ENCODE measurements at regions not wholly inside any gene's neighbourhood (a gene's known extent, or its start where the extent isn't known, plus 50 kb on each side); places are given as distances from the start of the nearest gene placed in this dataset.
"Not testable (repeated sequence)": the region's sequence is repeated elsewhere in the genome, so short reads cannot be mapped to it uniquely, and the experiment has no call there.

DNA sequence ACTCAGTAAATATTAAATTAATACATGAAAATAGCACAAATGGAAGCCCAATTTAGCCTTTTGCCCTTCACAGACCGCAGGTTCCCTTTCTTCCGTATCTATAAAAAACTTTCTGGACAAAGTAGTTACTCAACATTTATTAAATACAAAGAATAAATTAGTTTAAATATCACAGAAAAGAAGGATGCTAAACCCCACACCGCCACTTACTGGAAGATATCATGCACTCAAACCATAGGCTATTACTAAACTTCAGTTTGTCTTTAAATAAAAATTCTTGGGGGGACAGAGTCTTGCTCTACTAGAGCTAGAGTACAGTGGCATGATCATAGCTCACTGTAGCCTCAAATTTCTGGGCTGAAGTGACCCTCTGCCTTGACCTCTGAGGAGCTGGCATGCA, 120.7 kb upstream of the FHL2 start:
- intact Hi-C loops (cut with DNase I): loop anchor here (5.0 kb wide), 1 partner anchor 152 kb away; no protein-coding TSS in a partner anchor
- no peak for DNase-seq

DNA sequence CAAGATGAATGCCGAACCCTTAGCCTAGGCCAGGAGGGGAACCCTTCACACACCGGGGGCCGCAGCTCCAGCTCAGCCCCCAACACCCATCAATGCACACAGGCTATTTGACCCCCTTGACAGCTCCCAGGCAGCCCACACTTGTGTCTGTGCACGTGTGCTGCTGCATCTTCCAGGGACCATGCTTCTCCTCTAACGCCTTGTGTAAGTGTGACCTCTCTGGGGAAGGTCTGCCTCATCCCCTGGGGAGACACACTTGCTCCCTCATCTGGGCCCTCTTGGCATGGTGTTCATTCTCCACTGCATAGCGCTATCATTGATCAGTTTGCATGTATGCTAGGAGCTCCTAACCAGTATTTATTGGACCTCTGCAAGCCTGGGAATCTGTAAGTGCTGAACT, 120.0 kb upstream of the FHL2 start:
- no peak for DNase-seq
- intact Hi-C loops (cut with DNase I): loop anchor here (5.0 kb wide), 1 partner anchor 152 kb away; no protein-coding TSS in a partner anchor

DNA sequence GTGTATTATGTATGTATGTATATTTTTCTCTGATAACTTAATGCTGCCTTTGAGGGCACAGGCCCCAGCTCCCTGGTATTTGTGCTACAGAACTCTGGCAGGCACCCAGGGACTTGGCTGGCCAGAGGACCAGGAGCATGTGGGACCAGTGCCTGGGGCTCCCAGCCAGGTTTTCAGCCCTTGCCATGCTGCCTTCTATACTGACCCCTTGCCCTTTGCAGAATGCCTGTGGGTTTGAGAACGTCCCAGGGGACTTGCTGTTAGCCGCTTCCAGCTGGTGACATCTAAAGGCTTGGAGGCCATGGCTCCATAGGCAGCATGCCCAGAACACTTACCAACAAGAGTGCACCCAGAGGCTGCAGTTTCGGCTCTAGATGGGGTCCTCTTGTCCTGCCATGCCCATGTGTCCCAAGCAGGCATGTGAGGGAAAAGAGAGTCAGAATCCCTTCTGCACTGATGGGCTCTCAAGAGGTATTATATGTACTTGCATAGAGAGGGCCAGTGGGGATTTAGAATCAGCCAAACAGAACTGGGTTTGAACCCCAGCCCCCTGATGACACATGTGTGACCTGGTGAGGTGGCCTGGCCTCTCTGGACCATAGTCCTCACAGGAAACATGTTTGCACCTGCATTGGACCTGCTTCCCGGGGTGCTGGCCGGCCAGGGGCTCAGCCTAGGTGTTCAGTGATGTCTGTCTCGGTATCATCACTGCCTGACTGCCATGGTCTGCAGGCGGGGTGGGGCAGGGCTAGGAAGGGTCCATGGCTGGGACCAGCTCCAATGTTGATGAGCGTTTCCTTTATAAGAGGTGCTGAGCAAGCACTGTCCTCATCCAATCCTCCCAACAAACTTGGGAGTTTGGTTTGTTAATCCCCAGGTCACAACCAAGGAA, 119.2 kb upstream of the FHL2 start:
- DNase-seq: peak in 29 of 42 donors; percentile 6 to 63 (median 29)
- intact Hi-C loops (cut with DNase I): loop anchor here (5.0 kb wide), 1 partner anchor 151 kb away; no protein-coding TSS in a partner anchor

DNA sequence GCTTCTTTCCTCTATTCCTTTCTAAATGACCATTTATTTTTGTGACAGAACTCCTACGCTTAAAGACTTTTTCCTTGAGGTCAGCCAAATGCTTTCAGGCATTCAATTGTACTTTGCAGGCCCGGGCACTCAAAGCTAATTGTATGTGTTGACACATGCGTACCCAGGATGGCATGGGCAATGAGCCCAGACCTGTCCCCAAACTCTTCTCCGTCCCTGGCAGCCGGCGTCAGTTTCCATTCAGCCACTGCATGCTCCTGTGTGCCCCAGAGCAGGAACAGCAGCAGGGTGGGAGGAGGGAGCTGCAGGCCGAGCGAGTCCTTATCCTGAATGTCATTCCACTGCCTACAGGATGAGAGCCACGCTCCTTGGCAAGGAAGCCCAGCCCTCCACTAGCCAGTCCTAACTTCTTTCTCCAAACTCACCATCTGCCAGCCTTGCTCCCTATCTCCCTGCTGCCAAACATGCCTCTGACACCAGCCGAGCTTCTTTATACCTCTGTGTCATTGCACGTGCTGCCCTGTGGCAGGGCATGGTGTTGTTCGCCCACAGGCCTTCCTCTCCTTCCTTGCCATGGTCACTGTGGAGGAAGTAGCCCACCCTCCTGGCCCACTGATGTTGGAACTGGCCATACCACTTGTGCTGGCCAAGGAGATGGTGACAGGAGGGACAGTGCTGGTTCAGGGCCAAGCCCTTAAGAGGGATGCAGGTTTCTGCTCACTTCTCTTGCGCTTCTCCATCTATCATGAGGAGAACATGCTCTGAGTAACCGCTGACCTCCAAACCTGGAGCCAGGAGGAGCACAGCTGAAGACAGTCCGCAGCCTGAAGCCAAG, 116.9 kb upstream of the FHL2 start:
- intact Hi-C loops (cut with DNase I): loop anchor here (5.0 kb wide), 1 partner anchor 148 kb away; no protein-coding TSS in a partner anchor

GRCh38 chr2:105514576-105514975, 115.7 kb upstream of the FHL2 start:
- no peak for DNase-seq
- intact Hi-C loops (cut with DNase I): no loop called here

More for the DNA sequence above, 116.9 kb upstream of the FHL2 start:
- DNase-seq: peak in 29 of 42 donors; percentile 7 to 74 (median 35)

DNA sequence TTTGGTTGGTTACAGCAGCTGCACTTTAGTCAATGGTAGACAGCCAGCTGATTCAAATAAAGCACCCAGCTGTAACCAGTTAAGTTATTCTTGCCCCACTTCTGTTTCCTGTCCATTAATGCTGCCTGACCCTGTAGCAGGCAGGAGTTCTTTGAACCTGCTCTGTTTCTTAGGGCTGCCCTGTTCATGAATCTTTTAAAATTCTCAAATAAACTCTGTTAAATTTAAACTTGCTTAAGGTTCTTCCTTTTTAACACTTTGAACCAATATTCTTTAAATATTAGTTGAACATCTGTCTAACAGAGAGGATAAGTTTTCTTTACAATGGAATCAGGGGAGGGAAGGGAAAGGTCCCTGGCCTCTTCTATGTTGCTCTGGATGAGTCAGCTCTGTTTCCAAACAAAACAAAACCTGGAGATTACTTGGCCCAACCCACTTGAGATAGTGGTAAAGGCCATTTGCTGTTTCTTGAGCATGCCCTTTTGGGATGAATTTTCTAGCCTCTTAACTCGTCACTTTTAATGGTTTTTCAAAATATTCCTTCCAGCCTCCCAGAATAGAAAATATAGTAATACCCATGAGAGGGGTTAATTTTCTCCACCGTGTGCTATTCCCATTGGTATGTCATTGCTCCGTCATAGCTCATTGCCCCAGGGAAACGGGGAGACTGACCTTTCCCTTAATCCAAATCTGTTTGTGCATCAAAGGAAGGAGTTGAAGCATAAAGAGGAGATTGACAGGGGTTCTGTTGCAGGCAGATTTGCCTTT, 112.1 kb upstream of the FHL2 start:
- intact Hi-C loops (cut with DNase I): no loop called here

DNA sequence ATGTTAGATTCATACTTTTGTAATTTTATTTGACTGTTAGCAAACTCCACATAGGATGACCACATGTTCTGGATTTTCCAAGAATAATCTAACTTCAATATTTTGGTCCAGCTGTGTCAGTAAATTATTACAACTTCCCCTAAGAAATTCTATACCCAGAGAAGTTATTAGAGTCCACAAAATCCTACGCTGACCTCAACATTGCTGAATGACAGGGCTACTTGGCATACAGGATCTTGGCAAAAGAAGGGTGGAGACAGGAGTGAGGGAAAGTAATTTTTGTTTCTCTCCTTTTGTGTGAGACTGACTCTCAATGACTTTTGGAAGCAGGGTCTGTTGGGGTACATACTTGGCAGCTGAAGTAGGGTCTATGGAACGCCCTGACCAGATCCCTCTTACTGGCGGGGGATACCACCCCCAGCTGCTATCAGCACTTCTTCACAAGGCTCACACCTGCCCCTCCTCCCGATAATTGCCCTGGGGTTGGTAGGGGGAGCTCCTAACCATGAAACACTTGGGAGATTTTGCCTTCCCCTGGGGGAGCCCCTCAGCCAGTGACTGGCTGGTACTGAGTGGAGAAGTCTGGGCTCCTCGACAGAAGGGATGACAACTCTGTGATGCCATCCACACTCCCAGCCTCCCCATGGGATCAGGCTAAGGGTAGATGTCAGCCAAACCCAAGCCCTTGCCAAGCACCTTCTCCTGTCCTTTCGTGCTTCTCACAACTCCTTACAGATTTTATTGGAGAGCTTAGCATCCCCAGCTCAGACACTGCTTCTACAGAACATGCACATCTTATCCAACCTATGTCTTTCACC, 110.6 kb upstream of the FHL2 start:
- DNase-seq: no peak
- intact Hi-C loops (cut with DNase I): no loop called here

More for the DNA sequence above, 112.1 kb upstream of the FHL2 start:
- no peak for DNase-seq

GRCh38 chr2:105506860-105507259, 108.0 kb upstream of the FHL2 start:
- intact Hi-C loops (cut with DNase I); DNase-seq: not testable (repeated sequence)

DNA sequence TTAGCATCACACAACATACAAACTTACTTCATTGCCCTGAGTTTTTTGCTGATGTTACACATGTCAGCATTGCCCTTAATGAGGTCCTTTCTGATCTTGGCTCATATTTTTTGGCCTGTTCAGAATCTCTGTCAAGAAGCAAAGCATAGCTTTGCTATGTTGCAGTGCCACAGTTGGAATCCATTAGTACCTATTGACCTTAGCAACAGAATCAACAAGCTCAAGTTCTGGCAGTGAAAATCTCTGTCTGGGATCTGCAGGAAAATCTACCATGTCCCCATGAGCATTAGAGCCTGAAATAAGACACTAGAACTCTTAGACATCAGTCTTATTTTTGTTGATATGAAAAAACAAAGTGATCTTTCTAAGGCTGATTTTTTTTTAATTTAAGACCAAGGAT, 105.6 kb upstream of the FHL2 start:
- intact Hi-C loops (cut with DNase I): no loop called here
- no peak for DNase-seq

DNA sequence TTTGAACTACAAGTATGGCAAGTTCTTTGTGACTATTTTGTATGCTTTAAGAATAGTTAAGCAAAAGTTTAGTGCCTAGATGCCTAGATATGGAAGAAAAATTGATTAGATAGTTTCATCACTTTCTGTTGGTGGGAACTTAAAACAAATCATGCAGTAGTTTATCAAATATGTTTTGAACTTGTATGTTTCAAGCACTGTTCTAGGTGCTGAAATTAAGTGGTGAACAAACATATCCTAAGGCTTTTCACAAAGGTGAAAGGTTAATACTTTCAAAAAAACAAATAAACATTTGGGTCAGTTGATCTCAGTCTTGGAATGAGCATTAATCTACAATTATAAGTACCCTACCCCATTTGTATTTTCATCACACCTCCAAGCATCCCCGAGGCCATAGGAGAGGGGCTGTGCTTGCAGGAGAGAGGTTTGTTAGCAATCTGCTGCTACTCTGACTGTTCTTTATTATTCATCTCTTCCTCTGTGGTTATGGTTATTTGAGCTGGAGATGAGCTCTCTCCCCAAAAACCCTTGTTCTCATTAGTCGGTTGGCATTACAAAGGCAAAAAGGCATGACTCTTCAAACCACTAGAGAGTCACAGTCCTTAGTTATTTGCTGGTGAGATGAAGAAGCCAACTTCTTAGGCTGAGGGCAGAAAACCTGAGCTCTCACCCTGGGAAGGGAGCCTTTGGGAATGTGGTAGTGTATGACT, 103.9 kb upstream of the FHL2 start:
- intact Hi-C loops (cut with DNase I): no loop called here
- no peak for DNase-seq

DNA sequence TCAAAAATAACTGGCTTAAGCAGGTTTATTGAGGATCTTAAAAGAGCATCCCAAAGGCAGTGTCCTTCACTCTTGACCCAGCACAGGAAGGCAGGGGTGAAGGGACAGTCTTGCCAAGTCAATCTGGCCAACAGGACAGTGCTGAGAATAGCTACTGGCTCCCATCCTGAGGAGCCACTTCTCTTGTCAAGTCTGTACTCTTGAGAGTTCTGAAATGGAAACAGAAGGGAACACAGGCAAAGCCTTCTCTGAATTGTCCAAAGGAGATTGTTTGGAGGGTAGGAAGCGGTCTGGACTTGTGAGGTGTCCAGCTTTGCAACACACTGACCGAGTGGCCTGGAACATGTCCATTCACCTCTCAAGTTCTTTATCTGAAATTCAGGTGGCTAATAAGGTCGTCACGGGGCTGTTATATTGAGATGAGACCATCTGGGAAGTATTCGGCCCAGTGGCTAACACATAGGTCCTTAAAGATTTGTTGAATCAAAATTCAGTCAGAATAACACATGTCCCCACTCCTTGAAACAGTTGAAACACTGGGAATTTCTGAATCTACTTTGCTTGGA, 99.5 kb upstream of the FHL2 start:
- DNase-seq: peak in 1 of 42 donors; percentile 12
- intact Hi-C loops (cut with DNase I): no loop called here

DNA sequence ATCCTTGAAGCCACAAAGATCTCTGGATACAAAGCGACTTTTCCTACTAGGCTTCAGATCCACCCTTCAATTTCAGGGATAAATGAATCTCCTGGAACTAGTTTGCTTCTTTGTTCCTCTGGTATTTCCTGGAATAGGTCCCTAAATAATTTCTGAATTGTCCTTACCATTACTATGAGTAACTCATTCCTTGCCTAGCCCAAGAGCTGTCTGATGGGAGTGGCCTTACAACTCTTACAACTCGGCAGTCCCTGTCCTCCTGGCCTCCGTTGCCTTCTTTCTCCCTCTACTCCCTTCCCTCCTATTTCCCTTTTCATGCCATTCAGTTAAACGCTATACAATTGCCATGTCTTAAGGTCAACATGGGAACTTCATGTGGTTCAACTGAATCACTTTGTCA, 98.2 kb upstream of the FHL2 start:
- intact Hi-C loops (cut with DNase I): no loop called here

DNA sequence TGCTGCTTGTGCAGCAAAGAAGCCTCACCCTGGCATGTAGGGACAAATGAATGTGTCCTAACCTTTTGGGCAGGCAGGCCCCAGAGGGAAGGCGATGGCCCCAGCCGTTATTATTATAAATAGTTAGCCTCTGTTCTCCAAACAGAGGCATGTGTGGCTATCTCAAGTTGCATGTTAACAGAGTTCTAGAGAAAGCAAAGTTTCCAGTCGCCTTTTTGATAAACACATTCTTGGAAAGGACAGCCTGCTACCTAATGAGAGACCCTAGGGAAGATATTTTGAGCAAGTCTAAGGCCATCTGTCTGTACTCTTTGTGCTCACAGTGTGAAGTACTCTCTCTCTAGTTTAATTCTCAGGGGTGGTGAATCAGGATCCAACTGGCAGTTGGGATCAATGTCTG, 97.4 kb upstream of the FHL2 start:
- DNase-seq: no peak
- intact Hi-C loops (cut with DNase I): no loop called here

More for the DNA sequence above, 98.2 kb upstream of the FHL2 start:
- DNase-seq: peak in 1 of 42 donors; percentile 9

GRCh38 chr2:105494683-105495425, 96.0 kb upstream of the FHL2 start:
- no peak for DNase-seq
- intact Hi-C loops (cut with DNase I): no loop called here

DNA sequence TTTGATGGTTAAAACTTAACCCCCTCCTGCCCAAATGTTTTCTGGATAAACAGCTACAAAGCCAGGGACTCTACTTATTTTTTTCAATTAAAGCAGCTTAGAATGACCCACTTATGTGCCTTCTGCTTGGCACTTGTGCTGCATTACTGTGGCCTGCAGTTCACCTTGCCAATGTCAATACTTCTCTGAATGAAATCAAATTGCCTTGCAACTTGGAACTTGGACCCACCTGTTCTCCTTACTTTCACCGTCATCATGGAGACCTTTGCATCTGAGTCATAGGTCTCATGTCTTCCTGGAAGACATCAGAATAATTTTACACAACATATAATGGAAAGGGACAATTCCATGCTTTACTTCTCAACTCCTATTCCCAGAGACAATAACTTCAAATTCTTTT, 92.1 kb upstream of the FHL2 start:
- DNase-seq: no peak
- intact Hi-C loops (cut with DNase I): no loop called here

- intact Hi-C loops (cut with DNase I): no loop called here
- DNase-seq: no peak
Measured at GRCh38 chr2:105490204-105490603, 91.4 kb upstream of the FHL2 start.
